ENCODE measurements at regions not wholly inside any gene's neighbourhood (a gene's known extent, or its start where the extent isn't known, plus 50 kb on each side); places are given as distances from the start of the nearest gene placed in this dataset.

- DNase-seq = no peak
- H3K4me1 ChIP-seq (ENCODE audit: insufficient read depth, low read length) = no peaks in the 10 kb centered on the region
- H3K27me3 Mint-ChIP-seq (ENCODE audit: low read depth) = no peaks in the 10 kb centered on the region
- H3K4ac ChIP-seq (ENCODE audit: low read depth, low read length) = no peak overlapping the region
- H3K23ac ChIP-seq (ENCODE audit: insufficient read length, low read depth, low read length) = no peak overlapping the region
- H3K27me3 ChIP-seq (ENCODE audit: insufficient read depth, low read length) = no peaks in the 10 kb centered on the region
- H4K20me1 ChIP-seq (ENCODE audit: control insufficient read depth, insufficient read depth, insufficient read length) = no peaks in the 10 kb centered on the region
- H3K14ac ChIP-seq (ENCODE audit: insufficient read depth, low read length) = no peak overlapping the region
- H3T11ph ChIP-seq (ENCODE audit: low read length) = no peak overlapping the region
- no peak overlapping the region for H3K27ac Mint-ChIP-seq
- H3K9ac ChIP-seq (ENCODE audit: extremely low read depth, insufficient read length, low read length) = no peak overlapping the region
- no peak overlapping the region for H4K5ac ChIP-seq (ENCODE audit: insufficient read length, low read depth, low read length)
- no peaks in the 10 kb centered on the region for H3K9me3 ChIP-seq (ENCODE audit: control insufficient read depth, low read depth, low read length)
- H3K18ac ChIP-seq (ENCODE audit: insufficient read length, low read depth, low read length) = no peak overlapping the region
- no peak overlapping the region for H4K91ac ChIP-seq (ENCODE audit: insufficient read length, low read depth, low read length)
- H3K4me2 ChIP-seq (ENCODE audit: insufficient read depth, insufficient read length, low read length) = no peak overlapping the region
- no peak overlapping the region for H2BK15ac ChIP-seq (ENCODE audit: low read depth, low read length)
- no peak overlapping the region for H2AFZ ChIP-seq (ENCODE audit: low read length)
- peaks cover 4 to 6% of the 10 kb centered on the region in 2 experiments; a peak in 3 of 5 replicates for H3K9me3 Mint-ChIP-seq
- no peak overlapping the region for H3K4me3 Mint-ChIP-seq
- no peak overlapping the region for H2BK5ac ChIP-seq (ENCODE audit: insufficient read length, low read length)
- no peak overlapping the region for H4K8ac ChIP-seq (replicated peaks; ENCODE audit: insufficient read length, low read depth, low read length)
- no peak overlapping the region for H2BK120ac ChIP-seq (ENCODE audit: low read depth, low read length, poor library complexity, severe bottlenecking)
- no peak overlapping the region for H2AK5ac ChIP-seq (ENCODE audit: insufficient read length, low read length)
- no peaks in the 10 kb centered on the region for H3K79me2 ChIP-seq (ENCODE audit: insufficient read depth, low read length)
- H3K4me1 Mint-ChIP-seq = no peaks in the 10 kb centered on the region
- H3K23me2 ChIP-seq (ENCODE audit: insufficient read length, low read depth, low read length, poor library complexity, severe bottlenecking) = no peaks in the 10 kb centered on the region
- WGBS (ENCODE audit: extremely low coverage, insufficient read length, low lambda C conversion rate) = no CpG with 5 or more reads among the region's 4 CpGs
- H3K56ac ChIP-seq (ENCODE audit: insufficient read length, low read depth, low read length) = no peak overlapping the region
- H3K36me3 Mint-ChIP-seq (ENCODE audit: insufficient read depth in 1 of 3, low read depth in 3 of 3) = peaks cover 0 to 6% (median 0%) of the 10 kb centered on the region in 3 experiments; a peak in 1 of 7 replicates
- H3K79me1 ChIP-seq (ENCODE audit: insufficient read depth, low read depth, low read length, poor library complexity, severe bottlenecking) = no peaks in the 10 kb centered on the region
- H2BK12ac ChIP-seq (ENCODE audit: insufficient read length, low read depth, low read length) = no peak overlapping the region
- H3K27ac ChIP-seq (ENCODE audit: insufficient read length, low read depth, low read length) = no peak overlapping the region
- no peak overlapping the region for H2BK20ac ChIP-seq (ENCODE audit: low read depth, low read length, poor library complexity, severe bottlenecking)
- TF ChIP-seq CTCF (conservative IDR thresholded peaks at IDR 0.05) = no peak
Observed at GRCh38 chr4:58050439-58050838, 940.3 kb upstream of the IGFBP7 start.
